Vagina (tissue), 2 donors: ENCODE measurements at regions not wholly inside any gene's neighbourhood (a gene's known extent, or its start where the extent isn't known, plus 50 kb on each side); places are given as distances from the start of the nearest gene placed in this dataset.
"Not testable (repeated sequence)": the region's sequence is repeated elsewhere in the genome, so short reads cannot be mapped to it uniquely, and the experiment has no call there.

ENCODE experiments used
- DNase-seq, 2 donors: peaks; one replicate each; pipeline ENCODE4 v3.0.0-alpha.2; 2017; ENCODE audit errors: extremely low spot score in 2 of 2
- H3K27ac ChIP-seq: fragments of 200-600 bp; sonication (generic); one replicate; pipeline ENCODE4 v1.5.1; 2019
- H3K27me3 ChIP-seq: fragments of 200-600 bp; sonication (generic); one replicate; pipeline ENCODE4 v1.5.1; 2019
- H3K36me3 ChIP-seq, 2 donors: fragments of 200-600 bp; sonication (generic); one replicate each; pipeline ENCODE4 v1.5.1; 2017 to 2019
- H3K4me1 ChIP-seq: fragments of 200-600 bp; sonication (generic); one replicate; pipeline ENCODE4 v1.5.1; 2019
- H3K4me3 ChIP-seq, 2 donors: fragments of 200-600 bp; sonication (generic); 1 replicate in 1 of 2; 2 replicates in 1 of 2; pipeline ENCODE4 v1.5.1; 2016 to 2019
- H3K9me3 ChIP-seq: fragments of 200-600 bp; sonication (generic); one replicate; pipeline ENCODE4 v1.5.1; 2019
- POLR2A ChIP-seq, 2 donors: fragments of 450-650 bp; IDR thresholded peaks; one replicate each; pipeline ENCODE4 v1.6.1; 2017; ENCODE audit warnings: antibody characterized with exemption in 2 of 2, mild to moderate bottlenecking in 2 of 2, moderate library complexity in 2 of 2
- POLR2AphosphoS5 ChIP-seq, 2 donors: sonication (generic); formaldehyde crosslinking; IDR thresholded peaks; one replicate each; pipeline ENCODE4 v1.9.0; 2017; ENCODE audit warnings: antibody characterized with exemption in 2 of 2, mild to moderate bottlenecking in 2 of 2, low read depth in 1 of 2; ENCODE audit not compliant: insufficient read depth in 1 of 2
- intact Hi-C: fragments of 100-400 bp; cut with DNase I; formaldehyde crosslinking; loops from one replicate; pipeline ENCODE4 v1.15.1; 2023
- TF ChIP-seq, protein P1 (sequence below), 3 experiments: fragments of 450-650 bp in 2 of 3; fragments of 200-600 bp in 1 of 3; sonication (generic) in 1 of 3; IDR thresholded peaks; one replicate each; pipeline ENCODE4 v1.5.1; 2017 to 2019; ENCODE audit warnings: antibody characterized with exemption in 3 of 3, mild to moderate bottlenecking in 2 of 3, moderate library complexity in 2 of 3

DNA sequence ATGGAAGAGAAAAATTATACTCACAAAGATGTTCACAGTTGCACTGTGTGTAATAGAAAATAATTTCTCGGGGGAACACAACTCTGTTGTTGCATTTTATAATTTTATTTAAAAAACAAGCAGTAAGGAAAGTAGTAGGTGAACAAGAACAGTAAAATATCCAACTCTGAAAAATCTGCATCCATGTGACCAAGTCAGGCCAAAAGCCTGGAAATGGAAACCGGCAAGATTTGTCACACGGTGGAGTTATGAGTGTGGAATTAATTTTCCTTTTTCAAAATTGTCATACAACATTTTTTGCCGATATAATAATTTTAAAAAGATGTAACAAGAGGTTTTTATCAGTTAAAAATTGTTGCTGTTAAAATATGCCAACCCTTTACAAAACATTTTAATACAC, 1421.5 kb downstream of the BRD1 start:
- H3K27me3 ChIP-seq = no peaks in the 10 kb centered on the region
- no peaks in the 10 kb centered on the region for H3K36me3 ChIP-seq
- intact Hi-C loops = no loop called here
- no peaks in the 10 kb centered on the region for H3K4me1 ChIP-seq
- no peak overlapping the region for H3K4me3 ChIP-seq
- DNase-seq = no peak
- H3K27ac ChIP-seq = no peak overlapping the region
- no peaks in the 10 kb centered on the region for H3K9me3 ChIP-seq
- TF ChIP-seq POLR2AphosphoS5 (IDR thresholded peaks at IDR 0.05; ENCODE audit: insufficient read depth in 1 of 2, low read depth in 1 of 2) = no peak
- TF ChIP-seq, protein P1, sequence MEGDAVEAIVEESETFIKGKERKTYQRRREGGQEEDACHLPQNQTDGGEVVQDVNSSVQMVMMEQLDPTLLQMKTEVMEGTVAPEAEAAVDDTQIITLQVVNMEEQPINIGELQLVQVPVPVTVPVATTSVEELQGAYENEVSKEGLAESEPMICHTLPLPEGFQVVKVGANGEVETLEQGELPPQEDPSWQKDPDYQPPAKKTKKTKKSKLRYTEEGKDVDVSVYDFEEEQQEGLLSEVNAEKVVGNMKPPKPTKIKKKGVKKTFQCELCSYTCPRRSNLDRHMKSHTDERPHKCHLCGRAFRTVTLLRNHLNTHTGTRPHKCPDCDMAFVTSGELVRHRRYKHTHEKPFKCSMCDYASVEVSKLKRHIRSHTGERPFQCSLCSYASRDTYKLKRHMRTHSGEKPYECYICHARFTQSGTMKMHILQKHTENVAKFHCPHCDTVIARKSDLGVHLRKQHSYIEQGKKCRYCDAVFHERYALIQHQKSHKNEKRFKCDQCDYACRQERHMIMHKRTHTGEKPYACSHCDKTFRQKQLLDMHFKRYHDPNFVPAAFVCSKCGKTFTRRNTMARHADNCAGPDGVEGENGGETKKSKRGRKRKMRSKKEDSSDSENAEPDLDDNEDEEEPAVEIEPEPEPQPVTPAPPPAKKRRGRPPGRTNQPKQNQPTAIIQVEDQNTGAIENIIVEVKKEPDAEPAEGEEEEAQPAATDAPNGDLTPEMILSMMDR (IDR thresholded peaks at IDR 0.05) = no peak

DNA sequence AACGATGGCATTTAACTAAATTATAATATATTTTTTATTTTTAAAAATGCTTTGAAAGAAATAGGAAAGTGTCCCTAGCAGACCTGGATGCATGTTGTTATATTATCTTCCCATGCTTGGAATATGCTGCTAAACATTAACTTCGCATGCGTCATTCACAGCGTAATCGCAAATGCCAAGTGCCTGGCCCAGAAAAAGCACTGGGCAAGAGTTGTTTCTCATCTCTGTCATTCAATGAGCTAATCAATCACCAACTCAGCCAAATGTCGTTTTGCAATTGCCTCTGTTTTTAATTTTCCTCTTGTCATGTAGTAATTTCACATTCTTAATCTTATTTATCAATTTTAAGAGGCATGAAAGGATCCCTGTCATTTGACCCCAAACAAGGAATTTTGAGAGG, 1421.9 kb downstream of the BRD1 start:
- TF ChIP-seq POLR2AphosphoS5 (IDR thresholded peaks at IDR 0.05; ENCODE audit: insufficient read depth in 1 of 2, low read depth in 1 of 2) (no peak), POLR2A (IDR thresholded peaks at IDR 0.05) (no peak)
- TF ChIP-seq, protein P1 (IDR thresholded peaks at IDR 0.05) = no peak
- no peaks in the 10 kb centered on the region for H3K9me3 ChIP-seq
- no peaks in the 10 kb centered on the region for H3K36me3 ChIP-seq
- H3K27ac ChIP-seq = no peak overlapping the region
- no peak for DNase-seq
- H3K4me1 ChIP-seq = no peaks in the 10 kb centered on the region
- intact Hi-C loops = no loop called here
- H3K27me3 ChIP-seq = no peaks in the 10 kb centered on the region
- H3K4me3 ChIP-seq = no peak overlapping the region

DNA sequence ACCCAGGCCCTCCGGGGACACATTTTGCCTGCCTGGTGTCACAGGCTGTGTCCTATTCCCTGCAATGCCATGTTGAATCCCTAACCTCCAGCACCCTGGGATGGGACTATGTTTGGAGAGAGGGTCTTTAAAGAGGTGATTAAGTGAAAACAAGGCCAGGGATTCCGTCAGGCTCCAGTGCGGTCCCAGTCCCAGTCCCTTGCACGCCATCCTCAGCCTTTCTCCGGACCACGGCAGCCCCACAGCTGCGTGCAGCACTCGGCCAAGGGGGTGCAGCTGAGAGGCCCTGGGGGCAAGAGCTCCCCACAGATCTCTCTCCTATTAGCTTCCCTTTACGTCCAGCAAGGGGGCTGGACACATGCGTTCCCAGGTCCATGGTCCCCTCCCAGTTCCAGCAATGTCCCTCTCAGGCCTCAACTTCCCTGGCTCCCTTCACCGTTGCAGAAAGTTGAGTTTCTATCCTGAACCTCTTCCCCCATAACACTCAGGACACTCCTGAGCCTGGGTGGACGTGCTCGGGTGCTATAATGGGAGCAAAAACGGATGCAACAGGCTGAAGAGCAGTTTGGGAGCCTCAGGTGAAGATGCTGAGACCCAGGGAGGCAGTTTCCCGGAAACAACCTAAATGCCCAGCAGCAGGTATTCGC, 1422.7 kb downstream of the BRD1 start:
- Histone ChIP-seq H3K4me3 (no peak overlapping the region), H3K36me3 (no peaks in the 10 kb centered on the region), H3K27me3 (no peaks in the 10 kb centered on the region), H3K4me1 (no peaks in the 10 kb centered on the region), H3K9me3 (no peaks in the 10 kb centered on the region), H3K27ac (no peak overlapping the region)
- TF ChIP-seq POLR2A (IDR thresholded peaks at IDR 0.05) (no peak), POLR2AphosphoS5 (IDR thresholded peaks at IDR 0.05; ENCODE audit: insufficient read depth in 1 of 2, low read depth in 1 of 2) (no peak)
- TF ChIP-seq, protein P1 (IDR thresholded peaks at IDR 0.05) = no peak
- intact Hi-C loops = no loop called here
- DNase-seq = peak; percentile 40 to 88

DNA sequence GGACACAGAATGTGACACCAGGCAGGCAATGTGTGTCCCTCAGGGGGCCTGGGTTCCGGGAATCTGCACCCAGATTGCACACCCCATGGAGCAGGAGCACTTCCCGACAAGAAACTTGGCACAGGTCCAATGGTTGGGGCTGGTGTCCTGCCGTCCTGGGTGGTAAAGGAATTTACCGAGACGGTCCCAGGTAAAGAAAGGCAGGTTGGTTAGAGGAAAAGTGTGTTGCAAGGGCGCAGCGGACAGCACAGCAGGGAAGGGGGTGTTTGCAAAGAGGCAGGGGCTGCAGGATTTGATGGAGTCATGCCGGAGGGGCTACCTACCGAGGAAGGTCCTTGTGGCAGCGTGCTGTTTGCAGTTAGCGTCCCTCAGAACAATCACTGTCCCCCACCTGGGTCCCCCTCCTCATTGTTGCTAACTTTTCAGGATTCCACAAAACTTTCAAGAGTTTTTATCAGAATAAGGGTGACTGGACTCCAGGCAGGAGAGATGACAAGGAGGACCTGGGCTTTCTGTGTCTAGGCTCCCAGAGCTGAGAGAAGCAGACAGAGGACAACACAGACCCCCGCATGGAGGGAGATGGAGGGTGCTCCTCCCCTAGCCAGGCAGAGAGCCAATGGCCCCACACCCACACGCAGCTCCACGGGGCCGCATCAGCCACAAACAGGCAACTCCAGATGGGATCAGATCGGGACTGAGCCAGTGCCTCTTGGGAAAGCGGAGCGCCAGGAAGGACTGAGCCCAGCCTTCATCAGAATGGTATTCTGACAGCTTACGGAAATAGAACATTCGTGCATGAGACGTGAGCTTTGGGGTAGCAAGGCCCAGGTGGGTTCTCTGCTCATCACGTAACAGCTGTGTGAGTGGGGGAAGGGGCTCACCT, 1423.9 kb downstream of the BRD1 start:
- intact Hi-C loops = no loop called here
- Histone ChIP-seq H3K36me3 (no peaks in the 10 kb centered on the region), H3K4me1 (no peaks in the 10 kb centered on the region), H3K27me3 (no peaks in the 10 kb centered on the region), H3K4me3 (no peak overlapping the region), H3K27ac (no peak overlapping the region), H3K9me3 (no peaks in the 10 kb centered on the region)
- DNase-seq = peak; percentile 69 to 87
- TF ChIP-seq POLR2AphosphoS5 (IDR thresholded peaks at IDR 0.05; ENCODE audit: insufficient read depth in 1 of 2, low read depth in 1 of 2) = no peak
- TF ChIP-seq, protein P1 (IDR thresholded peaks at IDR 0.05) = no peak
- no peak for TF ChIP-seq POLR2A (IDR thresholded peaks at IDR 0.05)

DNA sequence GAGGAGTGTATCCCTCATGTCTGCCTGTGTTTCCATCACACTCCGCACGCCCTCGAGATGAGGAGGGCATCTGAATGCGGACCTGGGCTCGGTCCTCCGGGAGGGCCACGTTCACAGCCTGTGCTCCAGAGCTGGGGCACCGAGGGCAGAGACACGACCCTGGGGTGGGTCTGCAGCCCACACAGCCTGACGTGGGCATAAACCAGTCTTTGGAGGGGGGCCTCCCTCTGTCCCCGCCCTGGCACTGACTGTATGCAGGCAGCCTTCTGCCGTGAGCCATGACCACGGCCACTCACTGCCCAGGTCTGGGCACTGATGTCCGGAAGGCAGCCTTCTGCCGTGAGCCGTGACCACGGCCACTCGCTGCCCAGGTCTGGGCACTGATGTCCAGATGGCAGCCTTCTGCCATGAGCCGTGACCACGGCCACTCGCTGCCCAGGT, 1425.1 kb downstream of the BRD1 start:
- H3K27me3 ChIP-seq = no peaks in the 10 kb centered on the region
- DNase-seq = peak in 1 of 2 donors; percentile 79
- TF ChIP-seq POLR2AphosphoS5 (IDR thresholded peaks at IDR 0.05; ENCODE audit: insufficient read depth in 1 of 2, low read depth in 1 of 2) (no peak), POLR2A (IDR thresholded peaks at IDR 0.05) (no peak)
- TF ChIP-seq, protein P1 (IDR thresholded peaks at IDR 0.05) = no peak
- H3K4me3 ChIP-seq = no peak overlapping the region
- no peaks in the 10 kb centered on the region for H3K36me3 ChIP-seq
- H3K27ac ChIP-seq = no peak overlapping the region
- intact Hi-C loops = no loop called here
- no peaks in the 10 kb centered on the region for H3K9me3 ChIP-seq
- H3K4me1 ChIP-seq = no peaks in the 10 kb centered on the region

DNA sequence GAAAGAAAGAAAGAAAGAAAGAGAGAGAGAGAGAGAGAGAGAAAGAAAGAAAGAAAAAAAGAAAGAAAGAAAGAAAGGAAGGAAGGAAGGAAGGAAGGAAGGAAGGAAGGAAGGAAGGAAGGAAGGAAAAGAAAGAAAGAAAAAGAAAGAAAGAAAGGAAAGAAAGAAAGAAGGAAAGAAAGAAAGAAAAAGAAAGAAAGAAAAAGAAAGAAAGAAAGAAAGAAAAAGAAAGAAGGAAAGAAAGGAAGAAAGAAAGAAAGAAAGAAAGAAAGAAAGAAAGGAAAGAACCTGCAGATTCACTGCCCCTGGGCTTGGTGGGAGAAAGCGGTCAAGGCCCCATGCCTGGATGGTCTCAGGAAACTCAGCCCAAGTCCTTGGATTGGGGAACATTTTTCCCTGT, 1426.2 kb downstream of the BRD1 start:
- H3K9me3 ChIP-seq, H3K4me3 ChIP-seq, H3K36me3 ChIP-seq, H3K27me3 ChIP-seq, intact Hi-C loops, H3K4me1 ChIP-seq, H3K27ac ChIP-seq: not testable (repeated sequence)
- DNase-seq = peak in 1 of 2 donors; percentile 19
